ENCODE measurements at regions not wholly inside any gene's neighbourhood (a gene's known extent, or its start where the extent isn't known, plus 50 kb on each side); places are given as distances from the start of the nearest gene placed in this dataset.

DNA sequence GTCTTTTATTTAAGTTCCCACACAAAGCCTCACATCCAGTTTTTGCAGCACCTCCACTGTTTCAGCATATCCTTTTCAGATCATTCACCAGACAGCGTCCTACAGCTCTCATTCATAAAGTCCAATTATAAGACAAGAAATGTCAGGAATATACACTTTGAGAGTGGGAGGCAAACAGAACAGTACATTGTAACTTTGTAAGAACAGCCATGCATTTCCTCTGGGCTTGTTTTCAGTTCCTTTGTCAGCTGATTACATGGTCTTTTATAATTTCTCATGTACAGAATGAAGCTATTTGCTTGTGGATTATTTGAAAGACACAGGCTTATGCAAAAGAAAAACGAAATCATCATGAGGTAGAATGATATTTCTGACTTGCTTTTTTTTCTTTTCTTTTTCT is 85.7 kb downstream of the SOX2 start:
- H3K27me3 ChIP-seq (replicated peaks; ENCODE audit: control insufficient read depth, insufficient read depth, low read length) = no peaks in the 10 kb centered on the region
- no peaks in the 10 kb centered on the region for H3K36me3 ChIP-seq (ENCODE audit: control insufficient read depth, insufficient read depth, low read length)
- TF ChIP-seq, protein P1, sequence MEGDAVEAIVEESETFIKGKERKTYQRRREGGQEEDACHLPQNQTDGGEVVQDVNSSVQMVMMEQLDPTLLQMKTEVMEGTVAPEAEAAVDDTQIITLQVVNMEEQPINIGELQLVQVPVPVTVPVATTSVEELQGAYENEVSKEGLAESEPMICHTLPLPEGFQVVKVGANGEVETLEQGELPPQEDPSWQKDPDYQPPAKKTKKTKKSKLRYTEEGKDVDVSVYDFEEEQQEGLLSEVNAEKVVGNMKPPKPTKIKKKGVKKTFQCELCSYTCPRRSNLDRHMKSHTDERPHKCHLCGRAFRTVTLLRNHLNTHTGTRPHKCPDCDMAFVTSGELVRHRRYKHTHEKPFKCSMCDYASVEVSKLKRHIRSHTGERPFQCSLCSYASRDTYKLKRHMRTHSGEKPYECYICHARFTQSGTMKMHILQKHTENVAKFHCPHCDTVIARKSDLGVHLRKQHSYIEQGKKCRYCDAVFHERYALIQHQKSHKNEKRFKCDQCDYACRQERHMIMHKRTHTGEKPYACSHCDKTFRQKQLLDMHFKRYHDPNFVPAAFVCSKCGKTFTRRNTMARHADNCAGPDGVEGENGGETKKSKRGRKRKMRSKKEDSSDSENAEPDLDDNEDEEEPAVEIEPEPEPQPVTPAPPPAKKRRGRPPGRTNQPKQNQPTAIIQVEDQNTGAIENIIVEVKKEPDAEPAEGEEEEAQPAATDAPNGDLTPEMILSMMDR (IDR thresholded peaks at IDR 0.05; ENCODE audit: insufficient read depth, low read length, poor library complexity, severe bottlenecking) = no peak
- DNase-seq (ENCODE audit: extremely low read depth, insufficient read length) = no peak
- H3K4me3 ChIP-seq (replicated peaks; ENCODE audit: low read depth, low read length) = no peak overlapping the region

DNA sequence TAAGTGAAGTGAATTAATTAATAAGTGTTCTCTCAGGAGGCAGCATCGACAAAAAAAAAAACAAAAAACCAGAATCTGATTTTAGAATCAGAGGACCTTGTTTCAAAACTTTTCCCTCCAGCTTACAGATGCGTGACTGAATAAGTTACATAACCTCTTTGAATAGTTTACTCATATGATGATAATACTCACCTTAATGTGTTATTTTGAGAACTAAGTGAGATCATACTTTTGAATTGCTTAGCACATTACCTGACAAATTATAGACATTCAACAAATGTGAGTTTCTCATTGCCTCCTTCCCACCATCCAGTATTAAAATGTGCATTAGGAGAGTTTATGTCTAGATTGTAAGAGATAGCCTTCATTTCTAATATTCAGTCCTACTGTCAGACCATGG is 94.0 kb downstream of the SOX2 start:
- H3K27me3 ChIP-seq (replicated peaks; ENCODE audit: control insufficient read depth, insufficient read depth, low read length) = no peaks in the 10 kb centered on the region
- TF ChIP-seq, protein P1 (IDR thresholded peaks at IDR 0.05; ENCODE audit: insufficient read depth, low read length, poor library complexity, severe bottlenecking) = no peak
- no peak overlapping the region for H3K4me3 ChIP-seq (replicated peaks; ENCODE audit: low read depth, low read length)
- H3K36me3 ChIP-seq (ENCODE audit: control insufficient read depth, insufficient read depth, low read length) = no peaks in the 10 kb centered on the region
- DNase-seq (ENCODE audit: extremely low read depth, insufficient read length) = peak; percentile 27

DNA sequence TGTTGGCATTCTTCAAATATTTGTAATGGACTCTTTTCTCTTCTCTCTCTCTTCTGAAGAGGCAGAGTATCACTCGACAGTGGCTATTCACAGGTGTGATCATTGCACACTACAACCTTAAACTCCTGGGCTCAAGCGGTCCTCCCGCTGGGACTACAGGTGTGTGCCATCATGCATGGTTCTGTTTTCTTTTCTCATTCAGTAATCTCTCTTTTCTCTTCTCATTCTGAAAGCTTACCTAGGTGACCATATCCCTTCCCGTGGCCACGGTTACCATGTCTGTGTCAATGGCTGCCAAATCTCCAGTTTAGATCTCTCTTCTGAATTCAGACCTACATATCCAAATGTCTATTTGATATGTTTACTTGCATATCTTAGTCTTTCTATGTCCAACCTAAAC is 96.3 kb downstream of the SOX2 start:
- TF ChIP-seq, protein P1 (IDR thresholded peaks at IDR 0.05; ENCODE audit: insufficient read depth, low read length, poor library complexity, severe bottlenecking) = no peak
- Histone ChIP-seq H3K36me3 (ENCODE audit: control insufficient read depth, insufficient read depth, low read length) (no peaks in the 10 kb centered on the region), H3K27me3 (replicated peaks; ENCODE audit: control insufficient read depth, insufficient read depth, low read length) (no peaks in the 10 kb centered on the region), H3K4me3 (replicated peaks; ENCODE audit: low read depth, low read length) (no peak overlapping the region)
- DNase-seq (ENCODE audit: extremely low read depth, insufficient read length) = peak; percentile 38

DNA sequence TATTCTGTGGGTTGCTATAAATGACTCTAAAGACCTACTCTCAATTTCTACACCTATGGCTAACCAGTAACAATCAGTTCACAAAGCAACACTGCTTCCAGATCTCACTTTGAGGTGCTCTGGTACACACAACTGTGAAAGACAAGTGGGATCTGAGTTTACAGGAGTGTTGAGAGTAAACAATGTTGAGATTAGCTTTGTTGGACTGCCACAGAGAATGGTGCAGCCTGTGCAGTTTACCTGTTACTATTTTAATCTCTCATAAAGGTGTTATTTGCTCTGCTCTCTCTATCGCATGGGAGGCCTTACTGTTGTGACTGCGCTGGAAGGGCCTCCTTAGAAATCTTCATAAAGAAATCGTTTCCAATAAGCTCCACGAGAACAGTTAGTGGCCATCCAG is 112.0 kb downstream of the SOX2 start:
- TF ChIP-seq, protein P1 (IDR thresholded peaks at IDR 0.05; ENCODE audit: insufficient read depth, low read length, poor library complexity, severe bottlenecking) = no peak
- H3K27me3 ChIP-seq (replicated peaks; ENCODE audit: control insufficient read depth, insufficient read depth, low read length) = no peaks in the 10 kb centered on the region
- H3K36me3 ChIP-seq (ENCODE audit: control insufficient read depth, insufficient read depth, low read length) = no peaks in the 10 kb centered on the region
- H3K4me3 ChIP-seq (replicated peaks; ENCODE audit: low read depth, low read length) = no peak overlapping the region
- DNase-seq (ENCODE audit: extremely low read depth, insufficient read length) = no peak

DNA sequence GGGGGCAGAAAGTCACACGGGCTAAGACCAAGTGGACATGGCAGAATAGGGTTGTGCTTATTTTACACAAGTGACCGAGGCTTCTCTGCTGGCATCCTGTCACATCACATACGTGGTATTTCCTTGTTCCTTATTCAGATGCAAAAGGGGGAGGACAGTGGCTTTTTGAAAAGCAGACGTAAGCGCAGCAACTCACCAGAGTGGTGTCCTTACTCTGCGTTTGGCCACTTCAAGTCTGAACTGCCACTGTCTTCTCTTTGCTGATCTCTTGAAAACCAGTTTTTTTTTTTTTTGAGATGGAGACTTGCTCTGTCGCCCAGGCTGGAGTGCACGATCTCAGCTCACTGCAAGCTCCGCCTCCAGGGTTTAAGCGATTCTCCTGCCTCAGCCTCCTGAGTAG is 113.2 kb downstream of the SOX2 start:
- Histone ChIP-seq H3K4me3 (replicated peaks; ENCODE audit: low read depth, low read length) (no peak overlapping the region), H3K27me3 (replicated peaks; ENCODE audit: control insufficient read depth, insufficient read depth, low read length) (no peaks in the 10 kb centered on the region), H3K36me3 (ENCODE audit: control insufficient read depth, insufficient read depth, low read length) (no peaks in the 10 kb centered on the region)
- no peak for DNase-seq (ENCODE audit: extremely low read depth, insufficient read length)
- TF ChIP-seq, protein P1 (IDR thresholded peaks at IDR 0.05; ENCODE audit: insufficient read depth, low read length, poor library complexity, severe bottlenecking) = no peak
